Muscle of leg (tissue), 3 donors: ENCODE measurements at regions not wholly inside any gene's neighbourhood (a gene's known extent, or its start where the extent isn't known, plus 50 kb on each side); places are given as distances from the start of the nearest gene placed in this dataset.

Experiments
- DNase-seq: peaks from one replicate; pipeline ENCODE4 v3.0.0; 2013
- H3K27ac ChIP-seq: one replicate; pipeline ENCODE4 v1.5.1; 2013; ENCODE audit warnings: mild to moderate bottlenecking, low read length, control low read depth
- H3K27me3 ChIP-seq: one replicate; pipeline ENCODE4 v1.6.1; 2013; ENCODE audit warnings: low read length; ENCODE audit not compliant: control insufficient read depth, insufficient read depth
- H3K36me3 ChIP-seq: one replicate; pipeline ENCODE4 v1.6.1; 2013; ENCODE audit warnings: low read length; ENCODE audit not compliant: control insufficient read depth, insufficient read depth
- H3K4me1 ChIP-seq: one replicate; pipeline ENCODE4 v1.6.1; 2013; ENCODE audit warnings: low read length; ENCODE audit not compliant: control insufficient read depth, insufficient read depth
- H3K4me3 ChIP-seq: one replicate; pipeline ENCODE4 v1.5.1; 2013; ENCODE audit warnings: low read length, control low read depth
- H3K9me3 ChIP-seq: replicated peaks from 2 replicates; pipeline ENCODE4 v1.6.1; 2013; ENCODE audit warnings: low read depth, low read length; ENCODE audit not compliant: control insufficient read depth
- WGBS: methylation state at CpG from one replicate; pipeline ENCODE4 v1.1.5; 2013; ENCODE audit warnings: missing lambda C conversion rate; ENCODE audit not compliant: insufficient coverage; 5-methylcytosine and 5-hydroxymethylcytosine counted together

DNA sequence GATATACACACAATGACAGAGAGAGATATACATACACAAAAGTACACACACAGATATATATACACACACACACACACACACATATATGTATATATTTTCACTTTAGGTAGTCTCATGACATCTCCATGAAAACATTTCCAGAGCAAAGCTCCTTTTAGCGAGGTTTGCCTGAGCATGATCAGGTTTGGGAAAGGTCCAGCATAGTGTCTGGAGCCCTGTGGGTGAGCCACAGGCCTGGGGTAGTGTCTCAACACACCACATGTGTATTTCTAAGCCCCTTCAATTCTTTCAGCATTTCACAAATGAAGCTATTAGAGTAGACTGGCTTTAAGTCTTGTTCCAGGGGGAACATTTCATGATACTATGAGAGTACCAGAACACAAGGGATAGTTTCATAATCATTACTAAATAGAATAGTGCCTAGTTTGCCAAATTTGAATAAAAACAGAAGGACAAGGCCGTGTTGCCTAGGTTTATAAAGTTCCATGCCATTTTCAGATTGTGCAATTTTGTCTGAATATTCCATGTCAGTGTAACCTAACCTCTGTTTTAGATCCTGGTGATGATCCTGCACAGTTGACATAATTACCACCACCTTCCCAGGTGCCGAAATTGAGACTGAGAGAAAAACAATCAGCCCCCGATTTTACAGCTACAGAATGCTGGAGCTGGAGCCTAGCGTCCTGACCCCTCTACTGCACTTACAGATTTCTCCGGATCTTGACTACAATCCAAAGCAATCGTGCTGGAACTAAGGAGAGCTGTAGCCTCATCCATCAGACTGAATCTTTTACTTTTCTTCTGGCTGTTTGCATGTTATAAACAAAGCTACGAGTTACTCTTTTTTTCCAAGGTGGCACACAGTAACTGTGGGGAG is 332.7 kb downstream of the CYRIA start:
- Histone ChIP-seq H3K9me3 (no peaks in the 10 kb centered on the region), H3K36me3 (no peaks in the 10 kb centered on the region), H3K27me3 (peaks cover 2% of the 10 kb centered on the region), H3K4me3 (no peak overlapping the region), H3K27ac (no peak overlapping the region), H3K4me1 (peaks cover 12% of the 10 kb centered on the region)
- 23% methylated on average over 3 of the region's 8 CpGs for WGBS
- DNase-seq = peak; percentile 55

DNA sequence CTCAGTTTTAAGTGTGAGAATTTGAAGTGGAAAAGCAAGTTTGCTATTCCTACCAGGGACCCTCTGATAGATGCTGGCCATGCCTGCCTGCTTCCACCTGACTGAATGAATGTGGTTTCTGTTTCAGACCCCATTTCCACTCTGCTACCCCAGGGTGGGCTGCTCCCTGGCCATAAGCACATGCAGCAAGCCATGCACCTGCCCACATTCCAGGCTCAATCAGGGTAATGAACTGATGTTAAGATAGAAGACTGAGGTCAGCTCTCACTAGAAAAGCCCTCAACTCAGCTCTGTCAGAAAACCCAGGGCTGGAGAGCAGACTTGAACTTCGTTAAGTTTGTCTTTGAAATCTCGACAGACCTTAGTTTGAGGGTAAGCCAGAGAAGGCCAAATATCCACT is 333.9 kb downstream of the CYRIA start:
- peaks cover 2% of the 10 kb centered on the region for H3K27me3 ChIP-seq
- no peak for DNase-seq
- no peaks in the 10 kb centered on the region for H3K36me3 ChIP-seq
- H3K4me3 ChIP-seq = no peak overlapping the region
- no CpG with 5 or more reads among the region's 2 CpGs for WGBS
- H3K27ac ChIP-seq = no peak overlapping the region
- H3K4me1 ChIP-seq = peaks cover 12% of the 10 kb centered on the region
- no peaks in the 10 kb centered on the region for H3K9me3 ChIP-seq

DNA sequence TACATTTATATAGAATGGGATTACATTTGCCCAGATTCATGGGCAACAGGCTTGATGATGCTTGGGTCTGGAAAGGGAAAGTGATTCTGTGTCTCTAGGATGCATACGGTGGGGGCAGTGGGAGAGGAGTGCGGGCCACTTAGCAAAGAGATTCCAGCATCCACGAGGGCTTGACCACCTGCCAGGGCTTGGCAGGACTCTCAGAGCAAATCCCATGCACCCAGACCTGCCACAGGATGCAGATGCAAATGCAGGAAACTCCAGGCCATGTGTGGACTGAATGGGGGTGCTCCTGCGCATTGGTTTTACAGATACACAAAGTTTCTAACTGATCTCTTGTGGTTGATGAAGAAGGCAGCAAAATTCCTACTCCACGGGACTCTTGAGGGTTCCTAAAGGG is 334.7 kb downstream of the CYRIA start:
- no peak for DNase-seq
- no peak overlapping the region for H3K27ac ChIP-seq
- no peaks in the 10 kb centered on the region for H3K9me3 ChIP-seq
- H3K36me3 ChIP-seq = no peaks in the 10 kb centered on the region
- H3K4me3 ChIP-seq = no peak overlapping the region
- WGBS = 33% methylated on average over 3 of the region's 5 CpGs
- peaks cover 12% of the 10 kb centered on the region for H3K4me1 ChIP-seq
- H3K27me3 ChIP-seq = peaks cover 2% of the 10 kb centered on the region

DNA sequence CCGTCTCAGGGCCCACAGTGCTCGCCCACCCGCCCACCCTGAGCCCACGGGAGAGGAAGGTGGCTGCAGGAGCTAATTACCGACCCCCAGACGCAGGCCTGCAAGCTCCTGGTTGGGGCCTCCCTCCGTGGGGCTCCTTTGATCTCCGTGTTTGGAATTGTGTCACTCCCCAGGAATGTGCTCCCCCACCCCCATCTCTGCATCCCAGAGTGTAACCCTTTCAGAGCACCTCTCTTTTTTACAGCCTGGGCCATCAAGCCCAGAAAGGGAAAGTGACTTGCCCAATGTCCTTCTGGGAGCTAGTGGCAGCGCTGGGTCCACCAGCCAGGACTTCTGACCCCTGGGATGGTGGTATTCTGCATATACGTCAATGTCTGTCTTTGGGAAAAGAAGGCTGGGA is 335.1 kb downstream of the CYRIA start:
- no peak overlapping the region for H3K27ac ChIP-seq

DNA sequence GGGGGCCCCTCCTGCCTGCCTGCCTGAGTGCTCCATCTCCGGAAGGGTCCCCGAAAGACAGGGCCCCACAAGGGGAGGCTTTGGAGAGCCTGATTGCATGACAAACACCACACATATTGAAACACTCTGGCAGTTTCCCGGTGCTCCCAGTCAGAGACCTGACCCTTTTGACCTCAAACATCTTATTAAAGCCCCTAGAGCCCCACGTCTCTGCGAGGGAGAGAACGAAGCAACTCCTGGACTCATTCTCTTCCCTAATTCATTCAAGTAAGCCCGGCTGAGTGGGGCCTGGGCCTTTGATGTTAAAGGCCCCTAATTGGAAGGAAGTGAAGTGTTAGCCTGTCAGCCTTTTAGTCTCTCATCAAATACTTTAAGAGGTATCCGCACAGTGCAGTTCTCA is 335.6 kb downstream of the CYRIA start:
- H3K4me3 ChIP-seq = no peak overlapping the region
- 45% methylated on average over 5 of the region's 8 CpGs for WGBS
- no peak for DNase-seq
- no peaks in the 10 kb centered on the region for H3K9me3 ChIP-seq
- H3K36me3 ChIP-seq = no peaks in the 10 kb centered on the region
- peaks cover 12% of the 10 kb centered on the region for H3K4me1 ChIP-seq
- no peak overlapping the region for H3K27ac ChIP-seq
- H3K27me3 ChIP-seq = peaks cover 2% of the 10 kb centered on the region

More for the DNA sequence above, 335.1 kb downstream of the CYRIA start:
- Histone ChIP-seq H3K9me3 (no peaks in the 10 kb centered on the region), H3K27me3 (peaks cover 2% of the 10 kb centered on the region), H3K4me1 (peaks cover 12% of the 10 kb centered on the region), H3K4me3 (no peak overlapping the region), H3K36me3 (no peaks in the 10 kb centered on the region)
- peak; percentile 18 for DNase-seq
- WGBS = 40% methylated on average over 1 of the region's 10 CpGs

DNA sequence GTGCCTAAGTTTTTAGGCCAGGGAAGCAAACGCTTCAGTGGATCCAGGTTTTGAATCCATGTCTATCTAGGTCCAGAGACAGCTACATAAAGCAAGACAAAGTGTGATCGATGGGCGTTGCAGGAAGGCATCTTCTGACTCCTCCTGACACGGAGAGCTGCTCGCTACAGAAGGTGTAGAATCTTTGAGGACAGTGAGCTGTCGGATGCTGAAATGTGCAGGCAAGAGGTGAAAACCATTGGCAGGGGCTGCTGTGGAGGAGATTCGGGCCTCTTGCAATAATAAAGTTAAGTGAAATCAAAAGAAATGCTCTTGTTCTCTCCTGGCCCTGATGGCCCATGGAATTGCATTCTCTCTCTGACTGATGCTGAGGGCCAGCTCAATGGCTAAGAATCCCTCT is 336.2 kb downstream of the CYRIA start:
- no peak overlapping the region for H3K4me3 ChIP-seq
- H3K27ac ChIP-seq = no peak overlapping the region
- peaks cover 12% of the 10 kb centered on the region for H3K4me1 ChIP-seq
- 88% methylated on average over 7 of the region's 7 CpGs for WGBS
- H3K36me3 ChIP-seq = no peaks in the 10 kb centered on the region
- no peak for DNase-seq
- no peaks in the 10 kb centered on the region for H3K9me3 ChIP-seq
- peaks cover 2% of the 10 kb centered on the region for H3K27me3 ChIP-seq

DNA sequence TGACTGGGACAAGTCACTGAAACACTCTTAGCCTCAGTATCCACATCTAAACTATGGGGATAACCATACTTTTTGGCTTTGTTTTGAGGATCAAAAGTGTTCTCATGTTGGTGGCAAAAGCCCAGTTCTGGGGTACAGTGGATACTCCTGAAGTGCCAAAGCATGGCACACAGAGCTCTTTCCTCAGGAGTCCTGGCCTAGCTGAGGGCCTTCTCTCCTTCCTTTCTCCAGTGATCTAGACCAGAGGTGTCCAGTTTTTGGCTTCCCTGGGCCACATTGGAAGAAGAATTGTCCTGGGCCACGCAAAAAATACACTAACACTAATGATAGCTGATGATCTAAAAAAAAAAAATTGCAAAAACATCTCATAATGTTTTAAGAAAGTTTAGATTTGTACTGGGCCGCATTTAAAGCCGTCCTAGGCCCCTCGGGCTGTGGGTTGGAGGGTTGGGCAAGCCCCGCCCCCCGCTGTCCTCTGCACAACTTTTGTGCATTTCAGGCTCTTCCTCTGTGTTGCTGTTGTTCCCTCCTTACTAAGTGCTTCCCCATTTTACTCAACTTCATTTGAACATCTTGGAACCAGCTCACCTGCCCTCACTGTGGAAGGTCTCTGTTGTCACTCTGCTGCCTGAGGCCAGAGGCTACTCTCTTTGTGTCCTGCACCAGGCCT is 337.0 kb downstream of the CYRIA start:
- Histone ChIP-seq H3K27me3 (peaks cover 2% of the 10 kb centered on the region), H3K9me3 (no peaks in the 10 kb centered on the region), H3K4me1 (peaks cover 12% of the 10 kb centered on the region), H3K36me3 (no peaks in the 10 kb centered on the region), H3K27ac (no peak overlapping the region), H3K4me3 (no peak overlapping the region)
- DNase-seq = no peak
- WGBS = 83% methylated on average over 1 of the region's 6 CpGs

DNA sequence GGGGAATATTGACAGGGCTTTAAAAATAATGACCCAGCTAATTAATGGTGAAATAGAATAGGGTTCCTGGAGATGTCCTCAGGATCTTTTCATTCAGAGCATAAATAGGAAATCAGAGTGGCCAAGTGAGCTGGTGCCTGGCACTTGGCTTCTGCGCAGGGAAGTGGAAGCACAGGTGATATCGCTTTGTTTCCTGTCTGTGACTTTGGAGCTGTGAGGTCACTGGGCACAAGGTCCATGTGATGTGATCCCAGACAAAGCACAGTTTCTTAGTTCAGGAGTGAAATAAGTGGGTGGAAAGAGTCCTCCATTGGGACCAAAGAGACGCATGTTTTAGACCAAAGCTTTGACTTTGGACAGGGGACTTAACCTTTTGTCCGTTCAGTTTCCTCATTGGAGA is 338.3 kb downstream of the CYRIA start:
- H3K4me3 ChIP-seq = no peak overlapping the region
- H3K27ac ChIP-seq = no peak overlapping the region
- 93% methylated on average over 2 of the region's 4 CpGs for WGBS
- peaks cover 12% of the 10 kb centered on the region for H3K4me1 ChIP-seq
- DNase-seq = no peak
- H3K36me3 ChIP-seq = no peaks in the 10 kb centered on the region
- H3K9me3 ChIP-seq = no peaks in the 10 kb centered on the region
- H3K27me3 ChIP-seq = peaks cover 2% of the 10 kb centered on the region

DNA sequence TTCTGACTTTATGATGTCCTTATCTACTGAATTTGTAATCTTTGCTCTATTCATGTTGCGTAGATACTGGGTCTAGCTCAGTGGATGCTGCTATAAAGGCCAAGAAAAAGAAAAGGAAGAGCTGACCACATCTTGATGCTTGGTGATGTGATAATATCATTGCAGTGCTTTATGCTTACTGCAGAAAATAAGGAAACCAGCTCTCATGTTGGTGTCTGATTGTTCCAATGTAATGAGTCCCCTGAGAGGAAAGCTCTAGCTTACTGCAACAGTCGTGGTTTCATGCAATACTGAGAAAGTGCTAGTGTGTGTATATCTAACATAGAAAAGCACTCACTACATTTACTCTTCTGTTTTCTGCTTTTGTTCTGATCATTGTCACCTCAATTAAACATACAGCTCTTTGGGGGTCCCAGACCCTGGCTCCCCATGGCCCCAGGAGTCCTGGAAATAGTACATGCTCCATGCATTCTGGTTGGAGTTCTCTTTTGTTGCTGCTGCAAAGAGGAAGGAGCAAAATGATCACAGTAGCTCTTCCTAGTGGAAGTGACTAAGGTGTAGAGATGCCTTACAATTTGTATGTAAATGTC is 338.8 kb downstream of the CYRIA start:
- H3K9me3 ChIP-seq = no peaks in the 10 kb centered on the region
- H3K27ac ChIP-seq = no peak overlapping the region
- H3K36me3 ChIP-seq = no peaks in the 10 kb centered on the region
- H3K27me3 ChIP-seq = peaks cover 2% of the 10 kb centered on the region
- H3K4me3 ChIP-seq = no peak overlapping the region
- WGBS = no CpG with 5 or more reads among the region's 2 CpGs
- peak; percentile 25 for DNase-seq
- H3K4me1 ChIP-seq = peaks cover 12% of the 10 kb centered on the region

DNA sequence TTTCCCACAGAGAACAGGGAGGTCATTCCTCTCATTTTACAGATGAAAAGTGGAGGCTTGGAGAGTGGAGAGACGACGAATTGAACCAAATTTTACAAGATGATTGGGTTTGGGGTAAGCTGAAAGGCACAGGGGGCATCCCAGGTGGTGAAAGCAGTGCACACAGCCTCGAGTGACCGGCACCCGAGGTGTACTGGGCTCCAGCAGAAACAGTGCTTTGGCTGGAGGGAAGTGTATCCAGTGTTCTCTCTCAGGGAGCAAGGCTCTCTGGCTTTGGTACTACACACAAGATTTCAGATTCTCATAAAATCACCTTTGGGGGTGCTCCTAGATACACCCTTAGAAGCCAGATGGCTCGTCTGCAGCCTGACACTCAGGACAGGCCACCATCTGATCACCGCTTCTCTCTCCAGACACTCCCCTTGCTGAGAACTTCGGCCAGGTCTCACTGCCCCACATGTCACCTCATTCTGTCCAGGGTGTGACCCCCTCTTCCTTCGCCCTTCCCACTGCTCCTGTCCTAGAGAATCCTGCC is 339.6 kb downstream of the CYRIA start:
- Histone ChIP-seq H3K27ac (no peak overlapping the region), H3K4me1 (peaks cover 12% of the 10 kb centered on the region), H3K27me3 (peaks cover 2% of the 10 kb centered on the region), H3K36me3 (no peaks in the 10 kb centered on the region), H3K4me3 (no peak overlapping the region), H3K9me3 (no peaks in the 10 kb centered on the region)
- 74% methylated on average over 8 of the region's 9 CpGs for WGBS
- DNase-seq = no peak
